ENCODE measurements at regions not wholly inside any gene's neighbourhood (a gene's known extent, or its start where the extent isn't known, plus 50 kb on each side); places are given as distances from the start of the nearest gene placed in this dataset.

GRCh38 chr7:121604627-121605316 is 208.7 kb upstream of the FAM3C start:
- intact Hi-C loops (cut with DNase I) = no loop called here
- FAIRE-seq (no peak), DNase-seq (no peak)
- TF ChIP-seq CTCF (IDR thresholded peaks at IDR 0.05; ENCODE audit: borderline replicate concordance, extremely low read depth, insufficient read depth) = no peak
- Histone ChIP-seq H3K36me3 (ENCODE audit: control insufficient read depth in 2 of 3, insufficient read depth in 3 of 3, low read length in 3 of 3) (no peaks in the 10 kb centered on the region), H3K4me1 (ENCODE audit: control insufficient read depth in 2 of 3, insufficient read depth in 2 of 3, low read depth in 1 of 3, low read length in 3 of 3) (no peaks in the 10 kb centered on the region), H3K9me3 (ENCODE audit: control insufficient read depth in 2 of 3, insufficient read depth in 1 of 3, low read length in 3 of 3) (peaks cover 0 to 2% (median 0%) of the 10 kb centered on the region in 3 donors), H3K27me3 (ENCODE audit: control insufficient read depth, insufficient read depth, low read length) (no peaks in the 10 kb centered on the region), H3K4me3 (ENCODE audit: low read length in 3 of 3) (no peak overlapping the region), H3K9ac (ENCODE audit: low read length in 3 of 3) (no peak overlapping the region), H3K27ac (ENCODE audit: low read depth in 2 of 2, low read length in 2 of 2) (no peak overlapping the region)

- no peak for FAIRE-seq
- Histone ChIP-seq H3K4me1 (ENCODE audit: control insufficient read depth in 2 of 3, insufficient read depth in 2 of 3, low read depth in 1 of 3, low read length in 3 of 3) (no peaks in the 10 kb centered on the region), H3K4me3 (ENCODE audit: low read length in 3 of 3) (no peak overlapping the region), H3K27me3 (ENCODE audit: control insufficient read depth, insufficient read depth, low read length) (no peaks in the 10 kb centered on the region), H3K27ac (ENCODE audit: low read depth in 2 of 2, low read length in 2 of 2) (no peak overlapping the region), H3K9ac (ENCODE audit: low read length in 3 of 3) (no peak overlapping the region), H3K36me3 (ENCODE audit: control insufficient read depth in 2 of 3, insufficient read depth in 3 of 3, low read length in 3 of 3) (no peaks in the 10 kb centered on the region), H3K9me3 (ENCODE audit: control insufficient read depth in 2 of 3, insufficient read depth in 1 of 3, low read length in 3 of 3) (peaks cover 0 to 2% (median 0%) of the 10 kb centered on the region in 3 donors)
- TF ChIP-seq CTCF (IDR thresholded peaks at IDR 0.05; ENCODE audit: borderline replicate concordance, extremely low read depth, insufficient read depth) = no peak
- no peak for DNase-seq
- intact Hi-C loops (cut with DNase I) = no loop called here
Measured at GRCh38 chr7:121603886-121604285, 207.8 kb upstream of the FAM3C start.

- Histone ChIP-seq H3K27me3 (ENCODE audit: control insufficient read depth, insufficient read depth, low read length) (no peaks in the 10 kb centered on the region), H3K4me3 (ENCODE audit: low read length in 3 of 3) (no peak overlapping the region), H3K36me3 (ENCODE audit: control insufficient read depth in 2 of 3, insufficient read depth in 3 of 3, low read length in 3 of 3) (no peaks in the 10 kb centered on the region), H3K9ac (ENCODE audit: low read length in 3 of 3) (no peak overlapping the region), H3K27ac (ENCODE audit: low read depth in 2 of 2, low read length in 2 of 2) (no peak overlapping the region), H3K9me3 (ENCODE audit: control insufficient read depth in 2 of 3, insufficient read depth in 1 of 3, low read length in 3 of 3) (peaks cover 0 to 2% (median 0%) of the 10 kb centered on the region in 3 donors), H3K4me1 (ENCODE audit: control insufficient read depth in 2 of 3, insufficient read depth in 2 of 3, low read depth in 1 of 3, low read length in 3 of 3) (no peaks in the 10 kb centered on the region)
- intact Hi-C loops (cut with DNase I) = no loop called here
- DNase-seq (no peak), FAIRE-seq (no peak)
- no peak for TF ChIP-seq CTCF (IDR thresholded peaks at IDR 0.05; ENCODE audit: borderline replicate concordance, extremely low read depth, insufficient read depth)
Measured at GRCh38 chr7:121599887-121600286, 203.8 kb upstream of the FAM3C start.
